Body of pancreas (tissue), 4 donors: ENCODE measurements at regions not wholly inside any gene's neighbourhood (a gene's known extent, or its start where the extent isn't known, plus 50 kb on each side); places are given as distances from the start of the nearest gene placed in this dataset.

Source experiments
- ATAC-seq: fragments of 150-250 bp; one replicate; pipeline ENCODE4 v1.9.1; 2016
- DNase-seq, 4 donors: peaks; one replicate each; pipeline ENCODE4 v3.0.0-alpha.2; 2019
- H3K27ac ChIP-seq, 4 donors: fragments of 200-600 bp; sonication (generic); 1 replicate in 3 of 4; 2 replicates in 1 of 4; pipeline versions ENCODE4 v1.5.1 to v1.6.1; 2016 to 2019; ENCODE audit warnings: mild to moderate bottlenecking in 1 of 4, mixed read lengths in 1 of 4, moderate library complexity in 1 of 4
- H3K27me3 ChIP-seq, 2 donors: fragments of 200-600 bp; sonication (generic); one replicate each; pipeline ENCODE4 v1.6.0; 2016; ENCODE audit warnings: mild to moderate bottlenecking in 1 of 2
- H3K36me3 ChIP-seq, 2 donors: fragments of 200-600 bp; sonication (generic); replicated peaks in 1 of 2; 2 replicates each; pipeline ENCODE4 v1.5.1; 2016; ENCODE audit warnings: low read depth in 2 of 2; ENCODE audit not compliant: insufficient read depth in 1 of 2
- H3K4me1 ChIP-seq: fragments of 200-600 bp; sonication (generic); one replicate; pipeline ENCODE4 v1.6.0; 2016
- H3K4me3 ChIP-seq, 2 donors: fragments of 200-600 bp; sonication (generic); 1 replicate in 1 of 2; 2 replicates in 1 of 2; pipeline ENCODE4 v1.5.1; 2016 to 2019
- H3K9me3 ChIP-seq, 3 donors: fragments of 200-600 bp; sonication (generic); 1 replicate in 2 of 3; 2 replicates in 1 of 3; pipeline ENCODE4 v1.5.1; 2016
- CTCF ChIP-seq, 7 experiments: fragments of 450-650 bp in 4 of 7; fragments of 200-600 bp in 3 of 7; sonication (generic) in 3 of 7; IDR thresholded peaks; one replicate each; pipeline ENCODE4 v1.5.1; 2016 to 2019; ENCODE audit warnings: antibody characterized with exemption in 7 of 7
- POLR2A ChIP-seq, 3 donors: fragments of 450-650 bp; IDR thresholded peaks; one replicate each; pipeline ENCODE4 v1.6.1; 2016; ENCODE audit warnings: antibody characterized with exemption in 3 of 3, mild to moderate bottlenecking in 2 of 3
- WGBS, 2 donors: methylation state at CpG; one replicate each; pipeline ENCODE4 v1.1.5; 2017; 5-methylcytosine and 5-hydroxymethylcytosine counted together
- intact Hi-C: fragments of 100-400 bp; cut with DNase I; formaldehyde crosslinking; loops from one replicate; pipeline ENCODE4 v1.15.1; 2023

GRCh38 chr3:124593442-124593829 lies 136.8 kb upstream of the UMPS start:
- intact Hi-C loops, result no loop called here
- Histone ChIP-seq H3K27ac (peak overlapping the region; percentile 75 to 96 (median 84)), H3K27me3 (no peaks in the 10 kb centered on the region), H3K4me1 (peaks cover 64% of the 10 kb centered on the region), H3K36me3 (no peaks in the 10 kb centered on the region), H3K9me3 (no peaks in the 10 kb centered on the region), H3K4me3 (no peak overlapping the region)
- TF ChIP-seq CTCF (IDR thresholded peaks at IDR 0.05) (no peak), POLR2A (IDR thresholded peaks at IDR 0.05) (no peak)
- WGBS, 2 donors, result 32 to 50% methylated on average over 2 of the region's 2 CpGs
- DNase-seq, result no peak
- ATAC-seq, result no peak

DNA sequence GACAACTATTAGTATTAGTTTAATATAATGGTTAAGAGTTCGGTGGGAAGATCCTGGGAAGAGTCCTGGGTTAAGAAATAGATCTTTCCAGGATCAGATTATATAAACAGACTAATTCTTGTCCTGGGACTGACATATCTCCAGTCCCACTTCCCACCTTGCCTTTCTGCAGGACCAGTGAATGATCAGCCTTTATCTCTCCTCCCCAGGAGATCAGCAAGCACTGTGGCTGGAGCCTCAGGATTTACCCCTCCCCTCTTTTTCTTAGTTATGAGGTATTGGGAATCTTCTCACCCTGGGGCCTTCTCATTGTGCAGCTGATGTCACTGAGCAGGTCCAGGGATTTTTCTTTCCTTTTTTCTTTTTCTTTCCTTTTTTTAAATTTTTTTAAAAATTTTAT lies 135.7 kb upstream of the UMPS start:
- 77 to 100% methylated on average over 1 of the region's 1 CpG for WGBS, 2 donors
- DNase-seq (no peak), ATAC-seq (no peak)
- no peak for TF ChIP-seq CTCF (IDR thresholded peaks at IDR 0.05)
- Histone ChIP-seq H3K4me1 (peaks cover 70% of the 10 kb centered on the region), H3K4me3 (no peak overlapping the region), H3K36me3 (no peaks in the 10 kb centered on the region), H3K27me3 (no peaks in the 10 kb centered on the region), H3K9me3 (no peaks in the 10 kb centered on the region), H3K27ac (peak overlapping the region in 3 of 4 donors; percentile 84 to 96 (median 84))
- intact Hi-C loops, result no loop called here

DNA sequence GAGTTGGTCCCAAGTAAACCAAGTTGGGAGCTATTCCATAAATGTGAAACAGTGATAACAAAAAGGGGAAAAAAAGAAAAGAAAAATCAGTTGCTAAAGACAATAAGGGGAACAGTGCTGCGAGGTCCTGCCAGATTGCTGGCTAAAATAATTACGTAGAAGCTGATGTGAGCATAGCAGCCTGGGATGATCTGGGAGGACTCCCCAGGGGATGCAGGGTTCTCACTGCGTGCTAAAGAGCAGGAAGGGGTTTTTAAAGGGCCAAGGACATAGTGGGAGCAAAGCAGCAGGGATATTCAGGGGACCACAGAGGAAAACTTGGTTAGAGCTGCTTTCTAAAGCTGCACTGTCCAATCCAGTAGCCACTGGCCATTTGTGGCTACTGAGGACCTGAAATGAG lies 133.0 kb upstream of the UMPS start:
- Histone ChIP-seq H3K27me3 (no peaks in the 10 kb centered on the region), H3K27ac (no peak overlapping the region), H3K4me3 (no peak overlapping the region), H3K9me3 (no peaks in the 10 kb centered on the region), H3K4me1 (peaks cover 78% of the 10 kb centered on the region), H3K36me3 (no peaks in the 10 kb centered on the region)
- WGBS, 2 donors, result 81 to 85% methylated on average over 3 of the region's 3 CpGs
- ATAC-seq (no peak), DNase-seq (no peak)
- no peak for TF ChIP-seq CTCF (IDR thresholded peaks at IDR 0.05)
- no peak for TF ChIP-seq POLR2A (IDR thresholded peaks at IDR 0.05)
- intact Hi-C loops, result no loop called here

DNA sequence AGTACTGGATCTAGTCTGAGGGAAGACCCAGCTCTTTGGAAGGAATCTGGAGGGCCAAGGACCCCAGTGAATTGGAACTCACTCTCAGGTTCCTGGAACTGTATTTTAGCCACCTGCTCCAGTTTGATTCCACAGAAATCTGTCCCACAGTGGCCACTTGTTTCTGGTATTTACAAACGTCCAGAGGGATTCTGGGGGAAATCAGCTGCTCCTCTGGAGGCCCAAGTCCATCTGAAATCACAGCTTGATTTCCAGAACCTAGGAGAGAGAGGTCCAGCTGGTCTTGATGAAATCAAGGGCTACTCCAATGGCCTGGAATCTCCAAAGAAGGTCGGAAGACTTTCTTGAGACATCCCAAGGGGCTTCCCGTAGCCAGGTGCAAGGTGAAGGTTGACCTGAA lies 132.3 kb upstream of the UMPS start:
- no peaks in the 10 kb centered on the region for H3K27me3 ChIP-seq
- TF ChIP-seq CTCF (IDR thresholded peaks at IDR 0.05) (no peak), POLR2A (IDR thresholded peaks at IDR 0.05) (no peak)
- no peak overlapping the region for H3K4me3 ChIP-seq
- intact Hi-C loops, result no loop called here
- peak in 1 of 4 donors; percentile 13 for DNase-seq
- peaks cover 76% of the 10 kb centered on the region for H3K4me1 ChIP-seq
- 52 to 89% methylated on average over 2 to 3 of the region's 3 CpGs for WGBS, 2 donors
- ATAC-seq, result no peak
- H3K36me3 ChIP-seq, result no peaks in the 10 kb centered on the region
- H3K27ac ChIP-seq, result peak overlapping the region in 2 of 4 donors; percentile 14 to 19
- no peaks in the 10 kb centered on the region for H3K9me3 ChIP-seq

GRCh38 chr3:124599147-124599765 lies 131.0 kb upstream of the UMPS start:
- 74 to 77% methylated on average over 9 of the region's 9 CpGs for WGBS, 2 donors
- TF ChIP-seq POLR2A (IDR thresholded peaks at IDR 0.05) (no peak), CTCF (IDR thresholded peaks at IDR 0.05) (no peak)
- ATAC-seq, result no peak

More at GRCh38 chr3:124599147-124599765, 131.0 kb upstream of the UMPS start:
- Histone ChIP-seq H3K27ac (peak overlapping the region in 1 of 4 donors; percentile 24), H3K27me3 (no peaks in the 10 kb centered on the region), H3K36me3 (no peaks in the 10 kb centered on the region), H3K9me3 (no peaks in the 10 kb centered on the region), H3K4me3 (no peak overlapping the region), H3K4me1 (peaks cover 72% of the 10 kb centered on the region)
- DNase-seq, result peak in 1 of 4 donors; percentile 11
- intact Hi-C loops, result no loop called here
